ENCODE measurements at regions not wholly inside any gene's neighbourhood (a gene's known extent, or its start where the extent isn't known, plus 50 kb on each side); places are given as distances from the start of the nearest gene placed in this dataset.

GRCh38 chr13:107832500-107833100 lies 382.7 kb downstream of the LIG4 start:
- no peaks in the 10 kb centered on the region for H4K20me1 ChIP-seq (ENCODE audit: control insufficient read depth, insufficient read depth, insufficient read length)
- Mint-ChIP-seq H3K4me3 (no peak overlapping the region), H3K27me3 (ENCODE audit: low read depth) (no peaks in the 10 kb centered on the region), H3K36me3 (ENCODE audit: insufficient read depth in 1 of 3, low read depth in 3 of 3) (no peaks in the 10 kb centered on the region), H3K9me3 (no peaks in the 10 kb centered on the region), H3K27ac (peak overlapping the region; percentile 4 to 36 (median 9); a peak in 6 of 7 replicates), H3K4me1 (peaks cover 24 to 28% of the 10 kb centered on the region in 2 experiments)
- H2BK5ac ChIP-seq (ENCODE audit: insufficient read length, low read length): no peak overlapping the region
- H2BK20ac ChIP-seq (ENCODE audit: low read depth, low read length, poor library complexity, severe bottlenecking): no peak overlapping the region
- H3K56ac ChIP-seq (ENCODE audit: insufficient read length, low read depth, low read length): no peak overlapping the region
- H3K4me1 ChIP-seq (ENCODE audit: insufficient read depth, low read length): peaks cover 2% of the 10 kb centered on the region; the same call in 1 of the 2 replicates
- no peak overlapping the region for H2BK15ac ChIP-seq (ENCODE audit: low read depth, low read length)
- H4K8ac ChIP-seq (replicated peaks; ENCODE audit: insufficient read length, low read depth, low read length): no peak overlapping the region
- no peak overlapping the region for H3K9ac ChIP-seq (ENCODE audit: extremely low read depth, insufficient read length, low read length)
- no peak overlapping the region for H4K91ac ChIP-seq (ENCODE audit: insufficient read length, low read depth, low read length)
- DNase-seq: no peak
- no peak overlapping the region for H2AFZ ChIP-seq (ENCODE audit: low read length)
- no peak overlapping the region for H2AK5ac ChIP-seq (ENCODE audit: insufficient read length, low read length)
- H3K79me1 ChIP-seq (ENCODE audit: insufficient read depth, low read depth, low read length, poor library complexity, severe bottlenecking): no peaks in the 10 kb centered on the region
- H3K79me2 ChIP-seq (ENCODE audit: insufficient read depth, low read length): peaks cover 2% of the 10 kb centered on the region; the same call in 1 of the 2 replicates
- H3K27me3 ChIP-seq (ENCODE audit: insufficient read depth, low read length): no peaks in the 10 kb centered on the region
- H3K14ac ChIP-seq (ENCODE audit: insufficient read depth, low read length): no peak overlapping the region
- H3K9me3 ChIP-seq (ENCODE audit: control insufficient read depth, low read depth, low read length): no peaks in the 10 kb centered on the region
- no peaks in the 10 kb centered on the region for H3K23me2 ChIP-seq (ENCODE audit: insufficient read length, low read depth, low read length, poor library complexity, severe bottlenecking)
- no peak overlapping the region for H2BK120ac ChIP-seq (ENCODE audit: low read depth, low read length, poor library complexity, severe bottlenecking)
- no CpG with 5 or more reads among the region's 10 CpGs for WGBS (ENCODE audit: extremely low coverage, insufficient read length, low lambda C conversion rate)
- H3K23ac ChIP-seq (ENCODE audit: insufficient read length, low read depth, low read length): no peak overlapping the region
- no peak overlapping the region for H4K5ac ChIP-seq (ENCODE audit: insufficient read length, low read depth, low read length)
- no peak overlapping the region for H3K18ac ChIP-seq (ENCODE audit: insufficient read length, low read depth, low read length)
- H3K4me2 ChIP-seq (ENCODE audit: insufficient read depth, insufficient read length, low read length): no peak overlapping the region
- no peak overlapping the region for H2BK12ac ChIP-seq (ENCODE audit: insufficient read length, low read depth, low read length)
- no peak overlapping the region for H3K4ac ChIP-seq (ENCODE audit: low read depth, low read length)
- no peak overlapping the region for H3T11ph ChIP-seq (ENCODE audit: low read length)
- H3K27ac ChIP-seq (ENCODE audit: insufficient read length, low read depth, low read length): no peak overlapping the region
- no peak for TF ChIP-seq CTCF (conservative IDR thresholded peaks at IDR 0.05)

Measured in H9 (cell line).